Endodermal cell (in vitro differentiated cells): ENCODE measurements at regions not wholly inside any gene's neighbourhood (a gene's known extent, or its start where the extent isn't known, plus 50 kb on each side); places are given as distances from the start of the nearest gene placed in this dataset.

Experiments used
- DNase-seq: peaks from one replicate; pipeline ENCODE4 v3.0.0-alpha.2; 2017
- H3K27ac ChIP-seq: 2 replicates; pipeline ENCODE4 v1.5.1; 2013; ENCODE audit warnings: mild to moderate bottlenecking, low read depth, low read length, moderate library complexity
- H3K27me3 ChIP-seq: 2 replicates; pipeline ENCODE4 v1.6.1; 2013; ENCODE audit warnings: mild to moderate bottlenecking, low read length, moderate library complexity; ENCODE audit not compliant: insufficient read depth, control insufficient read depth, poor library complexity, severe bottlenecking
- H3K36me3 ChIP-seq: 2 replicates; pipeline ENCODE4 v1.7.0; 2013; ENCODE audit warnings: mild to moderate bottlenecking, low read length, moderate library complexity; ENCODE audit not compliant: control insufficient read depth, insufficient read depth
- H3K4me1 ChIP-seq: one replicate; pipeline ENCODE4 v1.7.0; 2013; ENCODE audit warnings: low read length; ENCODE audit not compliant: control insufficient read depth, insufficient read depth
- H3K4me3 ChIP-seq: 2 replicates; pipeline ENCODE4 v1.5.1; 2013; ENCODE audit warnings: mild to moderate bottlenecking, low read length, moderate library complexity
- H3K9ac ChIP-seq: 2 replicates; pipeline ENCODE4 v1.6.1; 2013; ENCODE audit warnings: mild to moderate bottlenecking, low read length, moderate library complexity; ENCODE audit not compliant: poor library complexity, severe bottlenecking; ENCODE audit errors: extremely low read depth
- H3K9me3 ChIP-seq: 2 replicates; pipeline ENCODE4 v1.6.1; 2013; ENCODE audit warnings: mild to moderate bottlenecking, low read length, moderate library complexity; ENCODE audit not compliant: control insufficient read depth
- H3K27ac Mint-ChIP-seq: 2 replicates; pipeline ENCODE4 v1.8.0; 2020; ENCODE audit warnings: mixed read lengths
- H3K27me3 Mint-ChIP-seq: 2 replicates; pipeline ENCODE4 v1.8.0; 2021; ENCODE audit warnings: mild to moderate bottlenecking, mixed read lengths; ENCODE audit not compliant: insufficient read depth
- H3K36me3 Mint-ChIP-seq: 2 replicates; pipeline ENCODE4 v1.8.0; 2020; ENCODE audit warnings: low read depth, mixed read lengths
- H3K4me1 Mint-ChIP-seq: 2 replicates; pipeline ENCODE4 v1.8.0; 2020; ENCODE audit warnings: mixed read lengths
- H3K4me3 Mint-ChIP-seq: 2 replicates; pipeline ENCODE4 v1.8.0; 2020; ENCODE audit warnings: mild to moderate bottlenecking, moderate library complexity, mixed read lengths
- H3K9me3 Mint-ChIP-seq: 2 replicates; pipeline ENCODE4 v1.8.0; 2020; ENCODE audit warnings: mild to moderate bottlenecking, mixed read lengths
- CTCF ChIP-seq: fragments of 200-600 bp; sonication (generic); conservative IDR thresholded peaks from 2 replicates; pipeline ENCODE4 v1.5.0; 2021; ENCODE audit warnings: antibody characterized with exemption, mild to moderate bottlenecking
- WGBS, 2 experiments: methylation state at CpG; one replicate each; pipeline versions ENCODE4 v1.1.5 to v1.1.7; 2013; ENCODE audit warnings: missing lambda C conversion rate in 2 of 2, mixed read lengths in 1 of 2; ENCODE audit not compliant: insufficient coverage in 1 of 2, insufficient read length in 1 of 2; 5-methylcytosine and 5-hydroxymethylcytosine counted together

- Mint-ChIP-seq H3K9me3 (no peaks in the 10 kb centered on the region), H3K27me3 (peaks cover 27% of the 10 kb centered on the region), H3K36me3 (no peaks in the 10 kb centered on the region), H3K4me3 (no peak overlapping the region), H3K4me1 (peaks cover 3% of the 10 kb centered on the region), H3K27ac (no peak overlapping the region)
- Histone ChIP-seq H3K4me3 (no peak overlapping the region), H3K36me3 (no peaks in the 10 kb centered on the region), H3K9ac (no peak overlapping the region), H3K27me3 (no peaks in the 10 kb centered on the region), H3K4me1 (no peaks in the 10 kb centered on the region), H3K27ac (no peak overlapping the region), H3K9me3 (peaks cover 9% of the 10 kb centered on the region)
- 58 to 61% methylated on average over 5 to 8 of the region's 9 CpGs for WGBS, 2 experiments
- peak; percentile 88 for TF ChIP-seq CTCF
- peak; percentile 95 for DNase-seq
Observed at GRCh38 chr12:126784328-126784921, 1482.5 kb upstream of the TMEM132C start.

- DNase-seq, result no peak
- no peak overlapping the region for H3K27ac Mint-ChIP-seq
- 78 to 100% methylated on average over 2 to 4 of the region's 4 CpGs for WGBS, 2 experiments
- Histone ChIP-seq H3K27me3 (no peaks in the 10 kb centered on the region), H3K4me3 (no peak overlapping the region), H3K9me3 (peaks cover 17% of the 10 kb centered on the region), H3K36me3 (no peaks in the 10 kb centered on the region), H3K27ac (no peak overlapping the region), H3K4me1 (no peaks in the 10 kb centered on the region), H3K9ac (no peak overlapping the region)
- no peaks in the 10 kb centered on the region for H3K4me1 Mint-ChIP-seq
- H3K9me3 Mint-ChIP-seq, result no peaks in the 10 kb centered on the region
- H3K27me3 Mint-ChIP-seq, result peaks cover 11% of the 10 kb centered on the region
- H3K36me3 Mint-ChIP-seq, result no peaks in the 10 kb centered on the region
- TF ChIP-seq CTCF, result no peak
- no peak overlapping the region for H3K4me3 Mint-ChIP-seq
Observed at GRCh38 chr12:126789963-126790362, 1477.0 kb upstream of the TMEM132C start.

GRCh38 chr12:126791122-126791521 lies 1475.8 kb upstream of the TMEM132C start:
- Mint-ChIP-seq H3K4me3 (no peak overlapping the region), H3K27ac (no peak overlapping the region), H3K4me1 (no peaks in the 10 kb centered on the region), H3K36me3 (no peaks in the 10 kb centered on the region), H3K9me3 (no peaks in the 10 kb centered on the region), H3K27me3 (peaks cover 11% of the 10 kb centered on the region)
- Histone ChIP-seq H3K36me3 (no peaks in the 10 kb centered on the region), H3K9me3 (peaks cover 22% of the 10 kb centered on the region), H3K4me1 (no peaks in the 10 kb centered on the region), H3K4me3 (no peak overlapping the region), H3K9ac (no peak overlapping the region), H3K27me3 (no peaks in the 10 kb centered on the region), H3K27ac (no peak overlapping the region)
- DNase-seq, result peak; percentile 14
- no peak for TF ChIP-seq CTCF
- 83 to 97% methylated on average over 4 to 8 of the region's 8 CpGs for WGBS, 2 experiments
